HEK293 (cell line): ENCODE measurements at regions not wholly inside any gene's neighbourhood (a gene's known extent, or its start where the extent isn't known, plus 50 kb on each side); places are given as distances from the start of the nearest gene placed in this dataset.

Experiments used
- CTCF ChIA-PET: fragments of 350-600 bp; formaldehyde crosslinking; extraction: SDS; loops from one replicate; lab custom pipeline; 2021; ENCODE audit warnings: antibody characterized with exemption; lab: Yijun Ruan, JAX
- POLR2A ChIA-PET: fragments of 300-600 bp; formaldehyde crosslinking; extraction: SDS; loops from one replicate; lab custom pipeline; 2020; ENCODE audit warnings: antibody characterized with exemption, inconsistent platforms; lab: Yijun Ruan, JAX
- H3K27ac ChIP-seq: fragments of 200-500 bp; sonication (Bioruptor generic); 2 replicates; pipeline ENCODE4 v1.5.1; 2014; ENCODE audit warnings: low read depth, low read length, control low read depth, inconsistent platforms; ENCODE audit errors: extremely low read depth
- H3K36me3 ChIP-seq, 2 experiments: fragments of 200-500 bp in 1 of 2; sonication (Bioruptor generic) in 1 of 2; 1 replicate in 1 of 2; 2 replicates in 1 of 2; pipeline ENCODE4 v1.5.1; 2014 to 2017; ENCODE audit warnings: inconsistent platforms in 2 of 2, low read length in 2 of 2; ENCODE audit not compliant: control insufficient read depth in 2 of 2, insufficient read depth in 1 of 2
- H3K4me1 ChIP-seq: fragments of 200-500 bp; sonication (Bioruptor generic); 2 replicates; pipeline ENCODE4 v1.5.1; 2014; ENCODE audit warnings: mild to moderate bottlenecking, low read length, inconsistent platforms; ENCODE audit not compliant: control insufficient read depth, insufficient read depth
- H3K4me3 ChIP-seq: 2 replicates; pipeline ENCODE4 v1.5.1; 2011; ENCODE audit warnings: low read depth, mild to moderate bottlenecking, control low read depth, low read length, moderate library complexity
- H3K9me3 ChIP-seq: fragments of 200-500 bp; sonication (Bioruptor generic); 2 replicates; pipeline ENCODE4 v1.5.1; 2014; ENCODE audit warnings: low read depth, low read length, inconsistent platforms; ENCODE audit not compliant: control insufficient read depth, insufficient read depth
- KLF7 ChIP-seq: fragments of 450-650 bp; formaldehyde crosslinking; IDR thresholded peaks from 2 replicates; pipeline ENCODE4 v1.5.1; 2016; ENCODE audit warnings: missing biosample characterization, missing genetic modification characterization, borderline replicate concordance
- SP3 ChIP-seq: fragments of 450-650 bp; formaldehyde crosslinking; IDR thresholded peaks from 2 replicates; pipeline ENCODE4 v1.5.1; 2016; ENCODE audit warnings: missing biosample characterization, missing genetic modification characterization
- ZBTB20 ChIP-seq: fragments of 450-650 bp; formaldehyde crosslinking; IDR thresholded peaks from 2 replicates; pipeline ENCODE4 v1.5.1; 2016; ENCODE audit warnings: missing biosample characterization, missing genetic modification characterization
- ZEB2 ChIP-seq: fragments of 450-650 bp; formaldehyde crosslinking; IDR thresholded peaks from 2 replicates; pipeline ENCODE4 v1.5.1; 2016; ENCODE audit warnings: missing biosample characterization, missing genetic modification characterization
- ZNF138 ChIP-seq: fragments of 450-650 bp; formaldehyde crosslinking; IDR thresholded peaks from 2 replicates; pipeline ENCODE4 v1.5.1; 2016; ENCODE audit warnings: missing biosample characterization, missing genetic modification characterization, borderline replicate concordance
- ZNF174 ChIP-seq: fragments of 450-650 bp; formaldehyde crosslinking; IDR thresholded peaks from 2 replicates; pipeline ENCODE4 v1.5.0; 2017; ENCODE audit warnings: missing biosample characterization, mild to moderate bottlenecking, missing genetic modification characterization
- ZNF510 ChIP-seq: fragments of 450-650 bp; formaldehyde crosslinking; IDR thresholded peaks from 2 replicates; pipeline ENCODE4 v1.5.1; 2018; ENCODE audit warnings: mild to moderate bottlenecking, missing genetic modification characterization, missing biosample characterization; ENCODE audit not compliant: insufficient replicate concordance
- ZNF544 ChIP-seq: fragments of 450-650 bp; formaldehyde crosslinking; IDR thresholded peaks from 2 replicates; pipeline ENCODE4 v1.5.0; 2017; ENCODE audit warnings: missing biosample characterization, missing genetic modification characterization
- ZNF555 ChIP-seq: fragments of 450-650 bp; formaldehyde crosslinking; conservative IDR thresholded peaks from 2 replicates; pipeline ENCODE4 v1.5.1; 2017; ENCODE audit warnings: missing biosample characterization, mild to moderate bottlenecking, missing genetic modification characterization, inconsistent platforms
- ZNF571 ChIP-seq: fragments of 450-650 bp; formaldehyde crosslinking; IDR thresholded peaks from 2 replicates; pipeline ENCODE4 v1.5.0; 2017; ENCODE audit warnings: missing biosample characterization, missing genetic modification characterization
- ZNF621 ChIP-seq: fragments of 450-650 bp; formaldehyde crosslinking; IDR thresholded peaks from 2 replicates; pipeline ENCODE4 v1.5.1; 2017; ENCODE audit warnings: missing biosample characterization, missing genetic modification characterization
- ZNF654 ChIP-seq: fragments of 450-650 bp; formaldehyde crosslinking; IDR thresholded peaks from 2 replicates; pipeline ENCODE4 v1.5.1; 2016; ENCODE audit warnings: low read depth, missing biosample characterization, missing genetic modification characterization
- ZNF837 ChIP-seq: fragments of 450-650 bp; formaldehyde crosslinking; IDR thresholded peaks from 2 replicates; pipeline ENCODE4 v1.5.1; 2016; ENCODE audit warnings: missing biosample characterization, missing genetic modification characterization
- ZSCAN23 ChIP-seq: fragments of 450-650 bp; formaldehyde crosslinking; IDR thresholded peaks from 2 replicates; pipeline ENCODE4 v1.5.1; 2016; ENCODE audit warnings: missing biosample characterization, missing genetic modification characterization
- ZSCAN30 ChIP-seq: fragments of 450-650 bp; IDR thresholded peaks from 2 replicates; pipeline ENCODE4 v1.5.1; 2018; ENCODE audit warnings: missing biosample characterization, mild to moderate bottlenecking, missing genetic modification characterization, moderate library complexity
- TF ChIP-seq, protein P1 (sequence below): fragments of 450-650 bp; formaldehyde crosslinking; IDR thresholded peaks from 2 replicates; pipeline ENCODE4 v1.5.1; 2016; ENCODE audit warnings: missing biosample characterization, missing genetic modification characterization
- TF ChIP-seq, protein P2 (sequence below): fragments of 450-650 bp; formaldehyde crosslinking; IDR thresholded peaks from 2 replicates; pipeline ENCODE4 v1.5.1; 2017; ENCODE audit warnings: missing biosample characterization, missing genetic modification characterization
- TF ChIP-seq, protein P3 (sequence below): fragments of 450-650 bp; formaldehyde crosslinking; IDR thresholded peaks from 2 replicates; pipeline ENCODE4 v1.5.1; 2016; ENCODE audit warnings: missing biosample characterization, missing genetic modification characterization
- TF ChIP-seq, protein P4 (sequence below): fragments of 450-650 bp; formaldehyde crosslinking; IDR thresholded peaks from 2 replicates; pipeline ENCODE4 v1.5.1; 2016; ENCODE audit warnings: missing biosample characterization, missing genetic modification characterization, borderline replicate concordance
- TF ChIP-seq, protein P5 (sequence below): fragments of 450-650 bp; formaldehyde crosslinking; IDR thresholded peaks from 2 replicates; pipeline ENCODE4 v1.5.1; 2016; ENCODE audit warnings: missing biosample characterization, missing genetic modification characterization
- TF ChIP-seq, protein P6 (sequence below): fragments of 450-650 bp; formaldehyde crosslinking; IDR thresholded peaks from 2 replicates; pipeline ENCODE4 v1.5.1; 2016; ENCODE audit warnings: missing biosample characterization, missing genetic modification characterization

DNA sequence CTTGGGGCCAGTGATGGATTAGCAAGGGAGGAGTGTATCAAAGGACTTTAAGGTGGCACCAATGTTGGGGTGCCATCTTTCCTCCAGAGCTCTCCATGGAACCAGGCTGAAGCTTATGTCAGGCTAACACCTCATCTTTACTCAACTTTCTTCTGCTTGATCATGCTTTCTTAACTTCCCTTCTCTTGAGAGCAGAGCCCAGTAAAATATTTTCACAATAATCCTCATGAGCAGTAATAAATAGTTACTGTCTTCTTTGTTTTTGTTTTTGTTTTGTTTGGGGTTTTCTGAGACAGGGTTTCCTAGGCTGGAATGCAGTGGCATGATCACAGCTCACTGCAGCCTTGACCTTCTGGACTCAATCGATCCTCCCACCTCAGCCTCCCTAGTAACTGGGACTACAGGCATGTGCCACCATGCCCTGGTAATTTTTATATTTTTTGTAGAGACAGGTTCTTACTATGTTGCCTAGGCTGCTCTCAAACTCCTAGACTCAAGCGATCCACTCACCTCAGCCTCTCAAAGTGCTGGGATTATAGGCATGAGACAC is 127.9 kb upstream of the TOP1 start:
- ChIA-PET POLR2A (no interaction called here), CTCF (interaction anchor here (0.5 kb wide), 1 partner anchor 68 kb away, joined by 7 read pairs; no protein-coding TSS in a partner anchor)
- Histone ChIP-seq H3K27ac (no peak overlapping the region), H3K4me3 (no peak overlapping the region), H3K4me1 (no peaks in the 10 kb centered on the region), H3K36me3 (no peaks in the 10 kb centered on the region), H3K9me3 (no peaks in the 10 kb centered on the region)
- TF ChIP-seq ZNF654 (tag by site-specific recombination) = no peak

DNA sequence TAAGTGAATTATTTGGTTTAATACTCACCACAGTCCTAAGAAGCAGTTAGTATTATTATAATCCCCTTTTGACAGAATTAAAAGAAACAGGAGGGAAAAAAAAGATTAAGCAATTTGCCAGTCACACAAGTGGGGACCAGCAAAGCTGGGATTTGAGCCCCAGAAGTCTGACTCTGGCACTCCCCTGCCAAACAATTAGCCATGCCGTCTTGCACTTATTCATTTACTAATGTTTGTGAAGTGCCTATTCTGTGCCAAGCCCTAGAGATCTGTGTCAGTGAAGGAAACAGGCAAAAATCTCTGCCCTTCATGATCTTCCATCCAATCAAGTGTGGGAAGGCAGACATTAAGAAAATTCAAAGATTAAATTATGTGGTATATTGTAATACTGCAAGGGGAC is 126.0 kb upstream of the TOP1 start:
- Histone ChIP-seq H3K4me1 (no peaks in the 10 kb centered on the region), H3K27ac (no peak overlapping the region), H3K36me3 (no peaks in the 10 kb centered on the region), H3K4me3 (no peak overlapping the region), H3K9me3 (no peaks in the 10 kb centered on the region)
- ChIA-PET CTCF (no interaction called here), POLR2A (no interaction called here)
- TF ChIP-seq, protein P1, sequence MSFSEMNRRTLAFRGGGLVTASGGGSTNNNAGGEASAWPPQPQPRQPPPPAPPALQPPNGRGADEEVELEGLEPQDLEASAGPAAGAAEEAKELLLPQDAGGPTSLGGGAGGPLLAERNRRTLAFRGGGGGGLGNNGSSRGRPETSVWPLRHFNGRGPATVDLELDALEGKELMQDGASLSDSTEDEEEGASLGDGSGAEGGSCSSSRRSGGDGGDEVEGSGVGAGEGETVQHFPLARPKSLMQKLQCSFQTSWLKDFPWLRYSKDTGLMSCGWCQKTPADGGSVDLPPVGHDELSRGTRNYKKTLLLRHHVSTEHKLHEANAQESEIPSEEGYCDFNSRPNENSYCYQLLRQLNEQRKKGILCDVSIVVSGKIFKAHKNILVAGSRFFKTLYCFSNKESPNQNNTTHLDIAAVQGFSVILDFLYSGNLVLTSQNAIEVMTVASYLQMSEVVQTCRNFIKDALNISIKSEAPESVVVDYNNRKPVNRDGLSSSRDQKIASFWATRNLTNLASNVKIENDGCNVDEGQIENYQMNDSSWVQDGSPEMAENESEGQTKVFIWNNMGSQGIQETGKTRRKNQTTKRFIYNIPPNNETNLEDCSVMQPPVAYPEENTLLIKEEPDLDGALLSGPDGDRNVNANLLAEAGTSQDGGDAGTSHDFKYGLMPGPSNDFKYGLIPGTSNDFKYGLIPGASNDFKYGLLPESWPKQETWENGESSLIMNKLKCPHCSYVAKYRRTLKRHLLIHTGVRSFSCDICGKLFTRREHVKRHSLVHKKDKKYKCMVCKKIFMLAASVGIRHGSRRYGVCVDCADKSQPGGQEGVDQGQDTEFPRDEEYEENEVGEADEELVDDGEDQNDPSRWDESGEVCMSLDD (tag by site-specific recombination) = no peak
- TF ChIP-seq, protein P2, sequence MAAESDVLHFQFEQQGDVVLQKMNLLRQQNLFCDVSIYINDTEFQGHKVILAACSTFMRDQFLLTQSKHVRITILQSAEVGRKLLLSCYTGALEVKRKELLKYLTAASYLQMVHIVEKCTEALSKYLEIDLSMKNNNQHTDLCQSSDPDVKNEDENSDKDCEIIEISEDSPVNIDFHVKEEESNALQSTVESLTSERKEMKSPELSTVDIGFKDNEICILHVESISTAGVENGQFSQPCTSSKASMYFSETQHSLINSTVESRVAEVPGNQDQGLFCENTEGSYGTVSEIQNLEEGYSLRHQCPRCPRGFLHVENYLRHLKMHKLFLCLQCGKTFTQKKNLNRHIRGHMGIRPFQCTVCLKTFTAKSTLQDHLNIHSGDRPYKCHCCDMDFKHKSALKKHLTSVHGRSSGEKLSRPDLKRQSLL (tag by site-specific recombination) = no peak
- no peak for TF ChIP-seq ZNF174 (tag by site-specific recombination)
- TF ChIP-seq ZNF138 (tag by site-specific recombination) = no peak
- TF ChIP-seq, protein P3, sequence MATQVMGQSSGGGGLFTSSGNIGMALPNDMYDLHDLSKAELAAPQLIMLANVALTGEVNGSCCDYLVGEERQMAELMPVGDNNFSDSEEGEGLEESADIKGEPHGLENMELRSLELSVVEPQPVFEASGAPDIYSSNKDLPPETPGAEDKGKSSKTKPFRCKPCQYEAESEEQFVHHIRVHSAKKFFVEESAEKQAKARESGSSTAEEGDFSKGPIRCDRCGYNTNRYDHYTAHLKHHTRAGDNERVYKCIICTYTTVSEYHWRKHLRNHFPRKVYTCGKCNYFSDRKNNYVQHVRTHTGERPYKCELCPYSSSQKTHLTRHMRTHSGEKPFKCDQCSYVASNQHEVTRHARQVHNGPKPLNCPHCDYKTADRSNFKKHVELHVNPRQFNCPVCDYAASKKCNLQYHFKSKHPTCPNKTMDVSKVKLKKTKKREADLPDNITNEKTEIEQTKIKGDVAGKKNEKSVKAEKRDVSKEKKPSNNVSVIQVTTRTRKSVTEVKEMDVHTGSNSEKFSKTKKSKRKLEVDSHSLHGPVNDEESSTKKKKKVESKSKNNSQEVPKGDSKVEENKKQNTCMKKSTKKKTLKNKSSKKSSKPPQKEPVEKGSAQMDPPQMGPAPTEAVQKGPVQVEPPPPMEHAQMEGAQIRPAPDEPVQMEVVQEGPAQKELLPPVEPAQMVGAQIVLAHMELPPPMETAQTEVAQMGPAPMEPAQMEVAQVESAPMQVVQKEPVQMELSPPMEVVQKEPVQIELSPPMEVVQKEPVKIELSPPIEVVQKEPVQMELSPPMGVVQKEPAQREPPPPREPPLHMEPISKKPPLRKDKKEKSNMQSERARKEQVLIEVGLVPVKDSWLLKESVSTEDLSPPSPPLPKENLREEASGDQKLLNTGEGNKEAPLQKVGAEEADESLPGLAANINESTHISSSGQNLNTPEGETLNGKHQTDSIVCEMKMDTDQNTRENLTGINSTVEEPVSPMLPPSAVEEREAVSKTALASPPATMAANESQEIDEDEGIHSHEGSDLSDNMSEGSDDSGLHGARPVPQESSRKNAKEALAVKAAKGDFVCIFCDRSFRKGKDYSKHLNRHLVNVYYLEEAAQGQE (tag by site-specific recombination) = no peak
- TF ChIP-seq ZNF510 = no peak
- TF ChIP-seq ZSCAN30 (tag by site-specific recombination) = no peak
- no peak for TF ChIP-seq ZNF555 (tag by site-specific recombination)
- TF ChIP-seq, protein P4, sequence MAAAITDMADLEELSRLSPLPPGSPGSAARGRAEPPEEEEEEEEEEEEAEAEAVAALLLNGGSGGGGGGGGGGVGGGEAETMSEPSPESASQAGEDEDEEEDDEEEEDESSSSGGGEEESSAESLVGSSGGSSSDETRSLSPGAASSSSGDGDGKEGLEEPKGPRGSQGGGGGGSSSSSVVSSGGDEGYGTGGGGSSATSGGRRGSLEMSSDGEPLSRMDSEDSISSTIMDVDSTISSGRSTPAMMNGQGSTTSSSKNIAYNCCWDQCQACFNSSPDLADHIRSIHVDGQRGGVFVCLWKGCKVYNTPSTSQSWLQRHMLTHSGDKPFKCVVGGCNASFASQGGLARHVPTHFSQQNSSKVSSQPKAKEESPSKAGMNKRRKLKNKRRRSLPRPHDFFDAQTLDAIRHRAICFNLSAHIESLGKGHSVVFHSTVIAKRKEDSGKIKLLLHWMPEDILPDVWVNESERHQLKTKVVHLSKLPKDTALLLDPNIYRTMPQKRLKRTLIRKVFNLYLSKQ (tag by site-specific recombination) = no peak
- TF ChIP-seq ZNF621 (tag by site-specific recombination) = no peak
- TF ChIP-seq ZNF571 (tag by site-specific recombination) = no peak
- TF ChIP-seq KLF7 (tag by site-specific recombination) = no peak
- TF ChIP-seq ZSCAN23 (tag by site-specific recombination) = no peak
- TF ChIP-seq ZNF544 (tag by site-specific recombination) = no peak
- TF ChIP-seq, protein P5, sequence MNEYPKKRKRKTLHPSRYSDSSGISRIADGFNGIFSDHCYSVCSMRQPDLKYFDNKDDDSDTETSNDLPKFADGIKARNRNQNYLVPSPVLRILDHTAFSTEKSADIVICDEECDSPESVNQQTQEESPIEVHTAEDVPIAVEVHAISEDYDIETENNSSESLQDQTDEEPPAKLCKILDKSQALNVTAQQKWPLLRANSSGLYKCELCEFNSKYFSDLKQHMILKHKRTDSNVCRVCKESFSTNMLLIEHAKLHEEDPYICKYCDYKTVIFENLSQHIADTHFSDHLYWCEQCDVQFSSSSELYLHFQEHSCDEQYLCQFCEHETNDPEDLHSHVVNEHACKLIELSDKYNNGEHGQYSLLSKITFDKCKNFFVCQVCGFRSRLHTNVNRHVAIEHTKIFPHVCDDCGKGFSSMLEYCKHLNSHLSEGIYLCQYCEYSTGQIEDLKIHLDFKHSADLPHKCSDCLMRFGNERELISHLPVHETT (tag by site-specific recombination) = no peak
- no peak for TF ChIP-seq ZNF837
- TF ChIP-seq, protein P6, sequence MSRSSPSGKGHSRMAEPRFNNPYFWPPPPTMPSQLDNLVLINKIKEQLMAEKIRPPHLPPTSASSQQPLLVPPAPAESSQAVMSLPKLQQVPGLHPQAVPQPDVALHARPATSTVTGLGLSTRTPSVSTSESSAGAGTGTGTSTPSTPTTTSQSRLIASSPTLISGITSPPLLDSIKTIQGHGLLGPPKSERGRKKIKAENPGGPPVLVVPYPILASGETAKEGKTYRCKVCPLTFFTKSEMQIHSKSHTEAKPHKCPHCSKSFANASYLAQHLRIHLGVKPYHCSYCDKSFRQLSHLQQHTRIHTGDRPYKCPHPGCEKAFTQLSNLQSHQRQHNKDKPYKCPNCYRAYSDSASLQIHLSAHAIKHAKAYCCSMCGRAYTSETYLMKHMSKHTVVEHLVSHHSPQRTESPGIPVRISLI (tag by site-specific recombination) = no peak
- TF ChIP-seq SP3 (tag by site-specific recombination) = no peak
- TF ChIP-seq ZEB2 (tag by site-specific recombination) = no peak
- no peak for TF ChIP-seq ZBTB20 (tag by site-specific recombination)
